SK-N-SH treated with all-trans-retinoic acid at 6 μM for 48 hours (cell line): ENCODE measurements at regions not wholly inside any gene's neighbourhood (a gene's known extent, or its start where the extent isn't known, plus 50 kb on each side); places are given as distances from the start of the nearest gene placed in this dataset.

Experiments
- ATAC-seq: fragments of 200-7000 bp; cut with Tn5 transposase; 3 replicates; pipeline ENCODE4 v1.9.1; 2020; ENCODE audit warnings: mild to moderate bottlenecking, moderate library complexity
- ARNTL ChIP-seq: fragments of 450-650 bp; formaldehyde crosslinking; IDR thresholded peaks from 2 replicates; pipeline ENCODE4 v1.5.0; 2020; ENCODE audit warnings: low read depth, mild to moderate bottlenecking, moderate library complexity, borderline replicate concordance
- BACH2 ChIP-seq: fragments of 250-450 bp; sonication (Bioruptor Pico); IDR thresholded peaks from 2 replicates; pipeline ENCODE4 v1.9.0; 2021; ENCODE audit warnings: mild to moderate bottlenecking, borderline replicate concordance
- CREB5 ChIP-seq: fragments of 250-450 bp; sonication (Bioruptor Pico); IDR thresholded peaks from 2 replicates; pipeline ENCODE4 v1.5.1; 2020; ENCODE audit warnings: low read depth, mild to moderate bottlenecking, moderate library complexity
- CSDC2 ChIP-seq: fragments of 250-450 bp; sonication (Bioruptor Pico); IDR thresholded peaks from 2 replicates; pipeline ENCODE4 v1.5.0; 2020; ENCODE audit warnings: mild to moderate bottlenecking, moderate library complexity
- ESRRG ChIP-seq: fragments of 250-450 bp; sonication (Bioruptor Pico); IDR thresholded peaks from 2 replicates; pipeline ENCODE4 v1.6.1; 2021; ENCODE audit warnings: mild to moderate bottlenecking
- ISL1 ChIP-seq: fragments of 250-450 bp; sonication (Bioruptor Pico); IDR thresholded peaks from 2 replicates; pipeline ENCODE4 v2.1.2; 2022; ENCODE audit warnings: mild to moderate bottlenecking, moderate library complexity
- OSR1 ChIP-seq: fragments of 250-450 bp; sonication (Bioruptor Pico); IDR thresholded peaks from 2 replicates; pipeline ENCODE4 v1.8.0; 2022; ENCODE audit warnings: moderate library complexity, mild to moderate bottlenecking, inconsistent platforms
- RARB ChIP-seq: fragments of 250-450 bp; sonication (Bioruptor Pico); IDR thresholded peaks from 2 replicates; pipeline ENCODE4 v1.8.0; 2021; ENCODE audit warnings: mild to moderate bottlenecking, moderate library complexity
- SNAI2 ChIP-seq: fragments of 250-450 bp; sonication (Bioruptor Pico); IDR thresholded peaks from 2 replicates; pipeline ENCODE4 v1.5.0; 2020; ENCODE audit warnings: mild to moderate bottlenecking, moderate library complexity
- TCF4 ChIP-seq: fragments of 250-450 bp; sonication (Bioruptor Pico); IDR thresholded peaks from 2 replicates; pipeline ENCODE4 v1.8.0; 2021; ENCODE audit warnings: mild to moderate bottlenecking, moderate library complexity, borderline replicate concordance
- TOX ChIP-seq: fragments of 250-450 bp; sonication (Bioruptor Pico); IDR thresholded peaks from 2 replicates; pipeline ENCODE4 v1.8.0; 2021; ENCODE audit warnings: mild to moderate bottlenecking, moderate library complexity, borderline replicate concordance
- ZC3H10 ChIP-seq: fragments of 250-450 bp; sonication (Bioruptor Pico); IDR thresholded peaks from 2 replicates; pipeline ENCODE4 v1.5.1; 2021; ENCODE audit warnings: mild to moderate bottlenecking, moderate library complexity
- ZFP3 ChIP-seq: fragments of 250-450 bp; sonication (Bioruptor Pico); IDR thresholded peaks from 2 replicates; pipeline ENCODE4 v1.5.0; 2020; ENCODE audit warnings: mild to moderate bottlenecking, moderate library complexity
- ZFP30 ChIP-seq: fragments of 450-650 bp; formaldehyde crosslinking; IDR thresholded peaks from 2 replicates; pipeline ENCODE4 v1.5.0; 2022; ENCODE audit warnings: mild to moderate bottlenecking, moderate library complexity
- ZNF565 ChIP-seq: fragments of 450-650 bp; formaldehyde crosslinking; conservative IDR thresholded peaks from 2 replicates; pipeline ENCODE4 v1.5.0; 2020; ENCODE audit warnings: low read depth, mild to moderate bottlenecking, moderate library complexity
- ZNF70 ChIP-seq: fragments of 450-650 bp; formaldehyde crosslinking; IDR thresholded peaks from 2 replicates; pipeline ENCODE4 v1.5.0; 2020; ENCODE audit warnings: mild to moderate bottlenecking, moderate library complexity
- ZNF8 ChIP-seq: fragments of 450-650 bp; formaldehyde crosslinking; IDR thresholded peaks from 2 replicates; pipeline ENCODE4 v1.5.0; 2020; ENCODE audit warnings: mild to moderate bottlenecking, moderate library complexity
- TF ChIP-seq, protein P1 (sequence below): fragments of 250-450 bp; sonication (Bioruptor Pico); IDR thresholded peaks from 2 replicates; pipeline ENCODE4 v1.8.0; 2021; ENCODE audit warnings: low read depth, mild to moderate bottlenecking, moderate library complexity, borderline replicate concordance
- TF ChIP-seq, protein P2 (sequence below): fragments of 250-450 bp; sonication (Bioruptor Pico); IDR thresholded peaks from 2 replicates; pipeline ENCODE4 v1.8.0; 2020; ENCODE audit warnings: mild to moderate bottlenecking, moderate library complexity, borderline replicate concordance

- ATAC-seq, result no peak
- TF ChIP-seq BACH2 (CRISPR knock-in tag), result no peak
- TF ChIP-seq ZFP30 (CRISPR knock-in tag), result no peak
- TF ChIP-seq ZFP3 (CRISPR knock-in tag), result no peak
These were observed 192.3 kb upstream of the ZMIZ1 start for GRCh38 chr10:78876449-78876848.

DNA sequence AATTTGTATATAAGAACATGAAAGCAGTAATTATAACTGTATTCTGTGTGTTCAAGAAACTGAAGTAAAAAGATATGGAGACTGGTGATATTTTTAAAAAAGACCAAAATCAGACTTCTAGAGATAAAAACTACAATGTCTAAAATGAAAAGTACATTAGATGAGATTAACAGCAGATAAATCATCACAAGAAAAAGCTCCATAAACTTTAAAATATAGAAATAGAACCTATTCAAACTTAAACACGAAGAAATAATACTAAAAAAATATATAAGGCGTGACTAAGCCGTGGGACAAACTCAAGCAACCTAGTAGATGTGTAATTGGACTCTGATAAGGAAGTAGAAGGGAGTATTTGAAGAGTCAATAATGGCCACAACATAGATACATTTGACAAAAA, 189.1 kb upstream of the ZMIZ1 start:
- TF ChIP-seq, protein P1, sequence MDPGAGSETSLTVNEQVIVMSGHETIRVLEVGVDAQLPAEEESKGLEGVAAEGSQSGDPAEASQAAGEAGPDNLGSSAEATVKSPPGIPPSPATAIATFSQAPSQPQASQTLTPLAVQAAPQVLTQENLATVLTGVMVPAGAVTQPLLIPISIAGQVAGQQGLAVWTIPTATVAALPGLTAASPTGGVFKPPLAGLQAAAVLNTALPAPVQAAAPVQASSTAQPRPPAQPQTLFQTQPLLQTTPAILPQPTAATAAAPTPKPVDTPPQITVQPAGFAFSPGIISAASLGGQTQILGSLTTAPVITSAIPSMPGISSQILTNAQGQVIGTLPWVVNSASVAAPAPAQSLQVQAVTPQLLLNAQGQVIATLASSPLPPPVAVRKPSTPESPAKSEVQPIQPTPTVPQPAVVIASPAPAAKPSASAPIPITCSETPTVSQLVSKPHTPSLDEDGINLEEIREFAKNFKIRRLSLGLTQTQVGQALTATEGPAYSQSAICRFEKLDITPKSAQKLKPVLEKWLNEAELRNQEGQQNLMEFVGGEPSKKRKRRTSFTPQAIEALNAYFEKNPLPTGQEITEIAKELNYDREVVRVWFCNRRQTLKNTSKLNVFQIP (CRISPR knock-in tag), result no peak
- TF ChIP-seq ZNF565 (CRISPR knock-in tag) (no peak), ZNF70 (no peak), ESRRG (CRISPR knock-in tag) (no peak), RARB (CRISPR knock-in tag) (no peak), ARNTL (CRISPR knock-in tag) (no peak), OSR1 (CRISPR knock-in tag) (no peak), ZC3H10 (CRISPR knock-in tag) (no peak), ZNF8 (CRISPR knock-in tag) (no peak), ZFP3 (CRISPR knock-in tag) (no peak), CSDC2 (CRISPR knock-in tag) (no peak), TOX (no peak)
- no peak for ATAC-seq

GRCh38 chr10:78886129-78886528, 182.6 kb upstream of the ZMIZ1 start:
- TF ChIP-seq ESRRG (CRISPR knock-in tag), result no peak
- no peak for TF ChIP-seq BACH2 (CRISPR knock-in tag)
- TF ChIP-seq, protein P2, sequence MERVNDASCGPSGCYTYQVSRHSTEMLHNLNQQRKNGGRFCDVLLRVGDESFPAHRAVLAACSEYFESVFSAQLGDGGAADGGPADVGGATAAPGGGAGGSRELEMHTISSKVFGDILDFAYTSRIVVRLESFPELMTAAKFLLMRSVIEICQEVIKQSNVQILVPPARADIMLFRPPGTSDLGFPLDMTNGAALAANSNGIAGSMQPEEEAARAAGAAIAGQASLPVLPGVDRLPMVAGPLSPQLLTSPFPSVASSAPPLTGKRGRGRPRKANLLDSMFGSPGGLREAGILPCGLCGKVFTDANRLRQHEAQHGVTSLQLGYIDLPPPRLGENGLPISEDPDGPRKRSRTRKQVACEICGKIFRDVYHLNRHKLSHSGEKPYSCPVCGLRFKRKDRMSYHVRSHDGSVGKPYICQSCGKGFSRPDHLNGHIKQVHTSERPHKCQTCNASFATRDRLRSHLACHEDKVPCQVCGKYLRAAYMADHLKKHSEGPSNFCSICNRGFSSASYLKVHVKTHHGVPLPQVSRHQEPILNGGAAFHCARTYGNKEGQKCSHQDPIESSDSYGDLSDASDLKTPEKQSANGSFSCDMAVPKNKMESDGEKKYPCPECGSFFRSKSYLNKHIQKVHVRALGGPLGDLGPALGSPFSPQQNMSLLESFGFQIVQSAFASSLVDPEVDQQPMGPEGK (CRISPR knock-in tag), result no peak
- no peak for TF ChIP-seq TCF4
- no peak for TF ChIP-seq TOX
- TF ChIP-seq RARB (CRISPR knock-in tag), result no peak
- no peak for TF ChIP-seq ZFP3 (CRISPR knock-in tag)
- no peak for TF ChIP-seq ARNTL (CRISPR knock-in tag)
- no peak for TF ChIP-seq CREB5 (CRISPR knock-in tag)
- TF ChIP-seq ISL1 (CRISPR knock-in tag), result no peak
- no peak for TF ChIP-seq ZNF70
- no peak for TF ChIP-seq ZNF8 (CRISPR knock-in tag)
- no peak for TF ChIP-seq OSR1 (CRISPR knock-in tag)
- TF ChIP-seq ZFP30 (CRISPR knock-in tag), result no peak
- TF ChIP-seq ZNF565 (CRISPR knock-in tag), result no peak
- ATAC-seq, result no peak

DNA sequence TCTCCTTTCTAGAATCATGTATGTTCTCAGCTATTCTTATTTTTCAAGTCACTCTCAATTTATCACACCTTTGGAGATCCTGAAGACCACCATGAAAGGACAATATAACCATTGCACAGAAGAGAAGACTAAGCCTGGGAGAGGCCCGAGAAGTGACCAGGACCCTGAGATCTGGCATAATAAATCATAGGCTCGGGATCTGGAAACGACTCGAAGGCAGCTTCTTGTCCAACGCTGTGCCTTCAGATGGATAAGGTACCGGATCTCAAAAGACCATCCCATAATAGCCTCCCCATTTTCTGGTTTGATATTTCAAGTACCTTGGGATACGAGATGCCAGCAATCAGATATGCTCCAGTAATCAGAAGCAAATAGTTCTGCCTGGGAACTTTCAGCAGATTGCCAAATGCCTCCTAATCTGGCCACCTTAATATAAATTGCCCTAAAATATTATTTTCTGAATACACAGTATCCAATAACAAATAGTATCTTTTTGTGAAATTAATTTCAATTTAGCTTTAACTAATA, 179.2 kb upstream of the ZMIZ1 start:
- ATAC-seq, result no peak
- TF ChIP-seq SNAI2 (CRISPR knock-in tag), result no peak
- TF ChIP-seq CREB5 (CRISPR knock-in tag), result no peak
- no peak for TF ChIP-seq ZC3H10 (CRISPR knock-in tag)
- no peak for TF ChIP-seq TOX
- no peak for TF ChIP-seq RARB (CRISPR knock-in tag)
- TF ChIP-seq ZFP3 (CRISPR knock-in tag), result no peak
- TF ChIP-seq, protein P1 (CRISPR knock-in tag), result no peak
- TF ChIP-seq OSR1 (CRISPR knock-in tag), result no peak
- no peak for TF ChIP-seq ZNF70
- no peak for TF ChIP-seq ISL1 (CRISPR knock-in tag)
- no peak for TF ChIP-seq ZFP30 (CRISPR knock-in tag)
- TF ChIP-seq TCF4, result no peak
- TF ChIP-seq, protein P2 (CRISPR knock-in tag), result no peak
- TF ChIP-seq BACH2 (CRISPR knock-in tag), result no peak
- TF ChIP-seq ZNF8 (CRISPR knock-in tag), result no peak
